ENCODE measurements at regions not wholly inside any gene's neighbourhood (a gene's known extent, or its start where the extent isn't known, plus 50 kb on each side); places are given as distances from the start of the nearest gene placed in this dataset.

- H3K9me3 ChIP-seq: no peaks in the 10 kb centered on the region
- H3K4me1 ChIP-seq: no peaks in the 10 kb centered on the region
- no peak for ATAC-seq
- TF ChIP-seq CTCF (IDR thresholded peaks at IDR 0.05): no peak
- DNase-seq: no peak
- no peaks in the 10 kb centered on the region for H3K27me3 ChIP-seq
- H3K36me3 ChIP-seq: no peaks in the 10 kb centered on the region
- no peak overlapping the region for H3K27ac ChIP-seq
- H3K4me3 ChIP-seq: no peak overlapping the region
- intact Hi-C loops (cut with DNase I): no loop called here
Measured at GRCh38 chr9:30846651-30847050, 1537.8 kb upstream of the ACO1 start.

- no peaks in the 10 kb centered on the region for H3K36me3 ChIP-seq
- no peaks in the 10 kb centered on the region for H3K9me3 ChIP-seq
- no peak overlapping the region for H3K27ac ChIP-seq
- no peak overlapping the region for H3K4me3 ChIP-seq
- TF ChIP-seq CTCF (IDR thresholded peaks at IDR 0.05): no peak
- ATAC-seq (no peak), DNase-seq (no peak)
- intact Hi-C loops (cut with DNase I): no loop called here
- no peaks in the 10 kb centered on the region for H3K4me1 ChIP-seq
- H3K27me3 ChIP-seq: no peaks in the 10 kb centered on the region
Measured at GRCh38 chr9:30851600-30851999, 1532.8 kb upstream of the ACO1 start.

- Histone ChIP-seq H3K4me3 (no peak overlapping the region), H3K27ac (no peak overlapping the region), H3K36me3 (no peaks in the 10 kb centered on the region), H3K4me1 (no peaks in the 10 kb centered on the region), H3K9me3 (no peaks in the 10 kb centered on the region), H3K27me3 (no peaks in the 10 kb centered on the region)
- intact Hi-C loops (cut with DNase I): no loop called here
- no peak for DNase-seq
- no peak for ATAC-seq
- TF ChIP-seq CTCF (IDR thresholded peaks at IDR 0.05): no peak
Measured at GRCh38 chr9:30900706-30901105, 1483.7 kb upstream of the ACO1 start.

GRCh38 chr9:30913331-30913730, 1471.1 kb upstream of the ACO1 start:
- DNase-seq: no peak
- ATAC-seq: no peak
- H3K4me3 ChIP-seq: no peak overlapping the region
- no peaks in the 10 kb centered on the region for H3K27me3 ChIP-seq
- no peak for TF ChIP-seq CTCF (IDR thresholded peaks at IDR 0.05)
- H3K9me3 ChIP-seq: no peaks in the 10 kb centered on the region
- H3K27ac ChIP-seq: no peak overlapping the region
- intact Hi-C loops (cut with DNase I): no loop called here
- no peaks in the 10 kb centered on the region for H3K4me1 ChIP-seq
- H3K36me3 ChIP-seq: no peaks in the 10 kb centered on the region

- no peaks in the 10 kb centered on the region for H3K4me1 ChIP-seq
- no peak for DNase-seq
- no peak for ATAC-seq
- H3K27ac ChIP-seq: no peak overlapping the region
- no peak overlapping the region for H3K4me3 ChIP-seq
- no peak for TF ChIP-seq CTCF (IDR thresholded peaks at IDR 0.05)
- intact Hi-C loops (cut with DNase I): no loop called here
- no peaks in the 10 kb centered on the region for H3K9me3 ChIP-seq
- no peaks in the 10 kb centered on the region for H3K36me3 ChIP-seq
- no peaks in the 10 kb centered on the region for H3K27me3 ChIP-seq
Measured at GRCh38 chr9:30915451-30915850, 1469.0 kb upstream of the ACO1 start.

GRCh38 chr9:30925126-30925525, 1459.3 kb upstream of the ACO1 start:
- Histone ChIP-seq H3K4me3 (no peak overlapping the region), H3K4me1 (no peaks in the 10 kb centered on the region), H3K36me3 (no peaks in the 10 kb centered on the region), H3K27me3 (no peaks in the 10 kb centered on the region), H3K9me3 (no peaks in the 10 kb centered on the region), H3K27ac (no peak overlapping the region)
- ATAC-seq (no peak), DNase-seq (no peak)
- intact Hi-C loops (cut with DNase I): no loop called here
- TF ChIP-seq CTCF (IDR thresholded peaks at IDR 0.05): no peak
